ENCODE measurements at regions not wholly inside any gene's neighbourhood (a gene's known extent, or its start where the extent isn't known, plus 50 kb on each side); places are given as distances from the start of the nearest gene placed in this dataset.

- H3K4me3 ChIP-seq (ENCODE audit: low read length), result no peak overlapping the region
- TF ChIP-seq ZNF274 (IDR thresholded peaks at IDR 0.05; ENCODE audit: low read depth, low read length), result no peak
Measured at GRCh38 chr6:40108736-40109135, 174.5 kb upstream of the MOCS1 start.

DNA sequence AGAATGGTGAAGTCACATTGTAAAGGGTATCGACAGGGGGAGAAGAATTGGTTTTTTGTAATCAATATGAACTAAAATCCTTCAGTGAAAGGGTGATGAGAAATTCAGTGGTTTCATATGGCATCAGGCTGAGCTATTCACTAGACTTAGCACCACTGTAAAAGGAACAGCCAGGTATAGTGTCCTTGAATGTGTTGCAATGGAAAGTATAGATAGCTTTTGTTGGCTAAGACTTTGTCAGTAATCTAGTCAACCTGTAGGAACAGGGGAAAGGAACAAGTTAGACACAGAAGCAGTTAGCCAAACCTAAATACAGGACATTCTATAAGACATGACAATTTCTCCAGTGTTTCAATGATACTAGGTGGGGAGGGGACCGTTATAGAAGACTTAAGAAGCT lies 172.6 kb upstream of the MOCS1 start:
- H3K4me3 ChIP-seq (ENCODE audit: low read length), result no peak overlapping the region
- no peak for TF ChIP-seq ZNF274 (IDR thresholded peaks at IDR 0.05; ENCODE audit: low read depth, low read length)

DNA sequence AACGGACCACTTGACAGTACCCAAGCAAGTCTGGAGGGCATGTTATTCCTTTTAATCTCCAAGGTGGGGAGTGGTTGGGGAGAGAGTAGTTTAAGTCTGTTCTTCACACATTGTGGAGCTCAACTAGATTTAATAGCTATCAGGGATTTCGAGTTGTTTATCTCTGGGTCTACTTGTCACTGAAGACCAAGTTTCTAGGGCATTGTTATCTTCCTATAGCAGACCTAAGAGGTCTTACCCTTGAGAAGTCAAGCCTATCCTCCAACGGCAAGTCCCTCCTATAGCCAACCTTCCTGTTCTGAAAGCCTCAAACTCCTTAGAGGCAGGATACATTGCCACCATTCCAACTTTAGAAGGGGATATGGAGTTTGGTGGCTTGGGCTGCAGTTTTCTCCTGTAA lies 164.5 kb upstream of the MOCS1 start:
- no peak overlapping the region for H3K4me3 ChIP-seq (ENCODE audit: low read length)
- TF ChIP-seq ZNF274 (IDR thresholded peaks at IDR 0.05; ENCODE audit: low read depth, low read length), result no peak

DNA sequence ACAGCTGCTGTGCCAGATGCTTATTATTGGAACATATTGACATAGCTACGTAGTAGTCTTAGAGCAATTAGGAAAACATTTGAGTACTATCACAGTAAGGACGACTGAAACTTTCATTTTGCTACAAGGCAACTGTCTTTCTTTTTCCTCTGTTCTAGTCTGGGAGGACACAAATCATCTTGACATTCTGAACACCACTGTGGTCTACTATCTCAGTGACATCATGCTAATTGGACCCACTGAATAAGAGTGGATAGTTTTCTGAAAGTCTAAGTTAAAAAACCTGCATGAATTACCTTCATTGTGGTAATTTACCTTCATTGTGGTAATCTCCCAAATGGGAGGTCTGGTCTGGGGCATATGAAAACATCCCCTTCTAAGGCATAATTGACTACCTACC lies 163.3 kb upstream of the MOCS1 start:
- H3K4me3 ChIP-seq (ENCODE audit: low read length), result no peak overlapping the region
- no peak for TF ChIP-seq ZNF274 (IDR thresholded peaks at IDR 0.05; ENCODE audit: low read depth, low read length)

GRCh38 chr6:40083141-40083920 lies 149.1 kb upstream of the MOCS1 start:
- no peak for TF ChIP-seq ZNF274 (IDR thresholded peaks at IDR 0.05; ENCODE audit: low read depth, low read length)

DNA sequence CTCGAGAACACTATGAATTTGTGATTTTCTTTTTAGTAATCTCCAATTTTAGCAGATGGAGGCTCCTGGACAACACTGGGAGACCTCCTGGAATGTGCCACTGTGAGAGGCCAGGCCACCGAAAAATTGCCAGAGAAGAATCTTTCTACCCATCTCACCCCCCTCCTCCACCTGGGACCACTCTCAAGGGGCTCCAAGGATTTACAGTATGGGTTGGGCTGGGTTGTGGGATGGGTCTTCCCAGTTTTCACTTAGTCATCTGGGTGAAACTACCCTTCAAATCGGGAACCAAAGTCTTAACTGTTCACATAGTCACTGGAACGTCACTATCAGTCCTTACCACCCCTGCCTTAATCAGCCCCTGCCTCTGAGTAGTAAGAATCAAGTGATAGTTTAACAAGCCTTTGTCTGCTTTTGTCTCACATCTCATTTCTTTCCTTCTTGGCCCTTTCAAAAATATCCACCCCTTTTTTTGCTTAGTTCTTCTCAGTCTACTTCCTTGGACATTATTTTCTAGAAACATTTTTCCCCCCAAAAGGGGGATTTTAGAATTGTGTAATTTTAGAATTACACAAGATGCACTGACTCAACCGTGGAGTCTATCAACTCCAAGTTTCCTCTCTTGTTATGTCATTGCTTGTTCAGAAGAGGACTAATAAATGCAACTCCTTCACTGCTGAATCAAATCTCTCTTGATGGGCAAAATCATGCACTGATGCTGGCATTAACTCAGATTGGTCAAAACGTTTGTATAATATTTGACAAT lies 148.2 kb upstream of the MOCS1 start:
- TF ChIP-seq ZNF274 (IDR thresholded peaks at IDR 0.05; ENCODE audit: low read depth, low read length), result no peak
- no peak overlapping the region for H3K4me3 ChIP-seq (ENCODE audit: low read length)

More at GRCh38 chr6:40083141-40083920, 149.1 kb upstream of the MOCS1 start:
- no peak overlapping the region for H3K4me3 ChIP-seq (ENCODE audit: low read length)

- TF ChIP-seq ZNF274 (IDR thresholded peaks at IDR 0.05; ENCODE audit: low read depth, low read length), result no peak
- H3K4me3 ChIP-seq (ENCODE audit: low read length), result no peak overlapping the region
Measured at GRCh38 chr6:40077736-40078135, 143.5 kb upstream of the MOCS1 start.

DNA sequence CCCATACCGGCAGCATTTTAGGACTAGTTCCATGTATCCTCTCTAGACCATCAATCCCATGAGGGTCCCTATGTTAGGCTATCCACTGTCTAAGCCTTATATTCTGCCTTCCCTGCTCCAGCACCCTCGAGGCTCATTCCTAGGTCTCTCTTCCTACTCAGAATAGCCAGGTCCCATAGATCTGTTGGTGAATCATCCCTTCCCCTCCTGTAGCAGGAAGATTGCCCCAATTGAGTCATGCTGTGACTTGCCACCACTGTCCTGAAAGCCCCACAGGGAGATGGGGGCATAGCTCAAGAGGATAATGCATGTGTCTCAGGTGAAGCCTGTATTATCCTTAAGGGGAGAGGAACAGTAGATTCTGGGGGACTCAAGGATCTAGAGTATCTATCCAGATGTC lies 143.1 kb upstream of the MOCS1 start:
- no peak for TF ChIP-seq ZNF274 (IDR thresholded peaks at IDR 0.05; ENCODE audit: low read depth, low read length)
- no peak overlapping the region for H3K4me3 ChIP-seq (ENCODE audit: low read length)

- TF ChIP-seq ZNF274 (IDR thresholded peaks at IDR 0.05; ENCODE audit: low read depth, low read length), result no peak
- H3K4me3 ChIP-seq (ENCODE audit: low read length), result no peak overlapping the region
Measured at GRCh38 chr6:40075056-40075590, 140.9 kb upstream of the MOCS1 start.

DNA sequence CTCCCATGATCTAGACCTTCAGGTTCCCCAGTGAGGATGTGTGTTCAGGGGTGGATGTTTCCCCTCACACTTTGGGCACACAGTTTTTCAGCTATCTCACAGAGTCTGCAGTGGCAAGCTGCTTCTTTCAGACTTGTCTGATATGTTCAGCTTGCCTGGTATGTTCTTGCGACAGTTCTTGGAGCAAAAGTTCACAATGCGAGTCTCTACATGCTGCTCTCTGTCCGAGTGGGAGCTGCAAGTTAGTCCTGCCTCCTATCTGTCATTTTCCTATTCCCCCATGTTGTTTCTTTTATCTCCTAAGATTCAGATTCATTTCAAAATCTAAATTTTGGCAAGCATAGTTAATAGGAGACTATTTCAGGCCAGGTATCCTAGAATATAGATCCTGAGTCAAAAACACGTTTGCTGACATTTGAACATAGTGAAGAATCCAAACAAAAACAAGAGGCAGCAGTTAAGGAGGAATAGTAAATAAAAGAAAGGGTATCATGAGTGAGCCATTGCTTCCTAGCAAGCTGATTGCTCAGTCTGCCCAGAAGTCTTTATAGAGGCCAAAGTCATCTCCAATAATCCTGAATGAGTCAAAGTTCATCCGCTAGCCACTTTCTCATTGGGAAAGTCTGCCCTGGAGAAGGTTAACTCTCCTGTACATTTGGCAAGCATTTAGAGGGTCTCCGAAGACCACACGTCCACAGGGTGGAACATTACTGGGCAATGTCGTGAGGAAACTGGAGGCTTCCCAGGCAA lies 140.2 kb upstream of the MOCS1 start:
- TF ChIP-seq ZNF274 (IDR thresholded peaks at IDR 0.05; ENCODE audit: low read depth, low read length), result no peak

GRCh38 chr6:40066372-40066771 lies 132.1 kb upstream of the MOCS1 start:
- no peak overlapping the region for H3K4me3 ChIP-seq (ENCODE audit: low read length)
- TF ChIP-seq ZNF274 (IDR thresholded peaks at IDR 0.05; ENCODE audit: low read depth, low read length), result no peak

More for the DNA sequence above, 140.2 kb upstream of the MOCS1 start:
- no peak overlapping the region for H3K4me3 ChIP-seq (ENCODE audit: low read length)

GRCh38 chr6:40056865-40057264 lies 122.6 kb upstream of the MOCS1 start:
- no peak for TF ChIP-seq ZNF274 (IDR thresholded peaks at IDR 0.05; ENCODE audit: low read depth, low read length)
- no peak overlapping the region for H3K4me3 ChIP-seq (ENCODE audit: low read length)

- no peak for TF ChIP-seq ZNF274 (IDR thresholded peaks at IDR 0.05; ENCODE audit: low read depth, low read length)
- no peak overlapping the region for H3K4me3 ChIP-seq (ENCODE audit: low read length)
Measured at GRCh38 chr6:40054602-40055001, 120.3 kb upstream of the MOCS1 start.

DNA sequence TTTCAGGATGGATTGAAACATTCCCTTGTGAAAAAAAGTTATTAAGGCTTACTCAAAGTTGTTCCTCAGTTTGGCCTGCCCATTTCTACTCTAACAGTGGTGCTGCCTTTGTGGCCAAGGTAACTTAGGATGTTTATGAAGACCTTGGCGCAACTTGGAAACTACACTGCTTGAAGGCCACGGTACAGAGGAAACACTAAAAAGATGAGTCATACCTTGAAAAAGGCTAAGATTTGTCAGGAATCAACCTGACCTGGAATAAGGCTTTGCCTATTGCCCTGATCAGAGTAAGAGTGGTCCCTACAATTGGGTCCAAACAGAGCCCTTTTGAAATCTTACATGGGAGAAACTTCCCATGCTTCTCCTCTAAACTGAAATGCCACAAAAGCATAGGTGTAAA lies 119.9 kb upstream of the MOCS1 start:
- H3K4me3 ChIP-seq (ENCODE audit: low read length), result no peak overlapping the region
- no peak for TF ChIP-seq ZNF274 (IDR thresholded peaks at IDR 0.05; ENCODE audit: low read depth, low read length)
